ENCODE measurements at regions not wholly inside any gene's neighbourhood (a gene's known extent, or its start where the extent isn't known, plus 50 kb on each side); places are given as distances from the start of the nearest gene placed in this dataset.

DNA sequence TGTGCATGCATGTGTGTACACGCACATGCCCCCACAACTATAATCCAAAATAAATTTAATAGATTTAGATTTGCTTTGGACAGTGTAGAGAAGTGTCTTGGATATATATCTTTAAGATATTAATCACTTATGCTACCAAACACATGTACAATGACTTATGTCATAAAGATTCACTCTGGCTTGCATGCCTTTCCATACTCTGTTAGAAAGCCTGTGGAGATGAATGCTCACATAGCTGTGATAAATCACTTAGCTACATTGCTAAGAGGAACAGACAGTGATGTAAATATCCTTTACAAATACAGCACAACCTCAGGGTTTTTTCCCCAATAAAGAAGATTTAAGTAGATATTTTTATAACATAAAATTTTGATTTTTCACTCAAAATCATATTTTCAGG lies 2484.8 kb upstream of the PCDH20 start:
- TF ChIP-seq, protein P1, sequence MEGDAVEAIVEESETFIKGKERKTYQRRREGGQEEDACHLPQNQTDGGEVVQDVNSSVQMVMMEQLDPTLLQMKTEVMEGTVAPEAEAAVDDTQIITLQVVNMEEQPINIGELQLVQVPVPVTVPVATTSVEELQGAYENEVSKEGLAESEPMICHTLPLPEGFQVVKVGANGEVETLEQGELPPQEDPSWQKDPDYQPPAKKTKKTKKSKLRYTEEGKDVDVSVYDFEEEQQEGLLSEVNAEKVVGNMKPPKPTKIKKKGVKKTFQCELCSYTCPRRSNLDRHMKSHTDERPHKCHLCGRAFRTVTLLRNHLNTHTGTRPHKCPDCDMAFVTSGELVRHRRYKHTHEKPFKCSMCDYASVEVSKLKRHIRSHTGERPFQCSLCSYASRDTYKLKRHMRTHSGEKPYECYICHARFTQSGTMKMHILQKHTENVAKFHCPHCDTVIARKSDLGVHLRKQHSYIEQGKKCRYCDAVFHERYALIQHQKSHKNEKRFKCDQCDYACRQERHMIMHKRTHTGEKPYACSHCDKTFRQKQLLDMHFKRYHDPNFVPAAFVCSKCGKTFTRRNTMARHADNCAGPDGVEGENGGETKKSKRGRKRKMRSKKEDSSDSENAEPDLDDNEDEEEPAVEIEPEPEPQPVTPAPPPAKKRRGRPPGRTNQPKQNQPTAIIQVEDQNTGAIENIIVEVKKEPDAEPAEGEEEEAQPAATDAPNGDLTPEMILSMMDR (IDR thresholded peaks at IDR 0.05), result no peak
- TF ChIP-seq POLR2A (IDR thresholded peaks at IDR 0.05), result no peak
